ENCODE measurements at regions not wholly inside any gene's neighbourhood (a gene's known extent, or its start where the extent isn't known, plus 50 kb on each side); places are given as distances from the start of the nearest gene placed in this dataset.
"Not testable (repeated sequence)": the region's sequence is repeated elsewhere in the genome, so short reads cannot be mapped to it uniquely, and the experiment has no call there.

DNA sequence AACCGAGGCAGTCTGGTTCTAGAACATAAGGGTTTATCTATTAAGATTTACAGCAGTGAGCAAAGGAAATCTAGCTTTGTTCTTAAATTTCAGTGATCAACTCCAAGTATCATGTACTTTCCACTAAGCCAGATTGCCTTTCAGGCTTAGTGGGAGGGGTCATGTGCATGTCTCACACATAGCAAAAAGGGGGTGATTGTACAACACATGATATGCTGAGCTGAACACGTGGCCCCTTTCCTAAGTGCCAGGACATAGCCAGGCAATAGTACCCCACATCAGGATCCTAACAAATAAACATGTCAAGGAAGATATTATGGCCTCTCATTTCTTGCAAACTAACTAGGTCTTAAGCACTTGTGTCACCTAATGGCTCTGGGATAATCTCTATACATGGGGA, 347.2 kb downstream of the C12orf75 start:
- TF ChIP-seq CTCF (conservative IDR thresholded peaks at IDR 0.05; ENCODE audit: low read length) = no peak
- no peak overlapping the region for H3K4me3 ChIP-seq (ENCODE audit: low read length)
- DNase-seq (ENCODE audit: low read depth) = no peak

DNA sequence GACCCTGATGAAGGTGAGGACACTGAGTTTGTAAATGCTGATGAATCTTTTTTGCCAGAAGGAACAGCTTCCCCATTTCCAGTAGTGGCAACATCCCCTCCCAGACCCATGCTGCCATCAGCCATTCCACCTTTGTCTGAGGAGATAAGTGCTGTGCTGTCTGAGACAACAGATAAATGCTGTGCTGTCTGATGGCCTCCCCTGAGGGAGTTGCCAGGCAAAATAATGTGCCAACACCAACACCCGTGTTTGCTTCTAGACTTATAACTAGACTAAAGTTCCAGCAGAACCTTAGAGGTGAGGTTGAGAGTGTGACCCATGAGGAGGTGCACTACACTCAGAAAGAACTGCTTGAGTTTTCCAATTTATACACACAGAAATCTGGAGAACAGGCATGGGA, 349.5 kb downstream of the C12orf75 start:
- no peak for TF ChIP-seq CTCF (conservative IDR thresholded peaks at IDR 0.05; ENCODE audit: low read length)
- no peak overlapping the region for H3K4me3 ChIP-seq (ENCODE audit: low read length)
- DNase-seq (ENCODE audit: low read depth) = no peak

DNA sequence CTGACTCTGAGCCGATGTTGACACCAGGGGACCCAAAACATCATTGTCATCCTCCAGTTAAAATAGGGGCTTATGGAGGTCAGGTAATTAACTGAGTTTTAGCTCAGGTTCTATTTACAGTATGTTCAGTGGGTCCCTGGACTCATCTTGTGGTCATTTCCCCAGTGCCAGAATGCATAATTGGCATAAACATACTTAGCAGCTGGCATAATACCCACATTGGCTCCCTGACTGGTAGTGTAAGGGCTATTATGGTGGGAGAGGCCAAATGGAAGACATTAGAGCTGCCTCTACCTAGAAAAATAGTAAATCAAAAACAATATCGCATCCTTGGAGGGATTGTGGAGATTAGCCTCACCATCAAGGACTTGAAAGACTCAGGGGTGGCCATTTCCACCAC, 350.9 kb downstream of the C12orf75 start:
- no peak for TF ChIP-seq CTCF (conservative IDR thresholded peaks at IDR 0.05; ENCODE audit: low read length)
- DNase-seq (ENCODE audit: low read depth) = no peak
- no peak overlapping the region for H3K4me3 ChIP-seq (ENCODE audit: low read length)

GRCh38 chr12:105682821-105683220, 352.3 kb downstream of the C12orf75 start:
- H3K4me3 ChIP-seq (ENCODE audit: low read length) = not testable (repeated sequence)
- peak; percentile 49 for DNase-seq (ENCODE audit: low read depth)

GRCh38 chr12:105683836-105684235, 353.3 kb downstream of the C12orf75 start:
- DNase-seq (ENCODE audit: low read depth); H3K4me3 ChIP-seq (ENCODE audit: low read length): not testable (repeated sequence)

- no peak for DNase-seq (ENCODE audit: low read depth)
These were observed 367.6 kb downstream of the C12orf75 start for GRCh38 chr12:105698075-105698474.

DNA sequence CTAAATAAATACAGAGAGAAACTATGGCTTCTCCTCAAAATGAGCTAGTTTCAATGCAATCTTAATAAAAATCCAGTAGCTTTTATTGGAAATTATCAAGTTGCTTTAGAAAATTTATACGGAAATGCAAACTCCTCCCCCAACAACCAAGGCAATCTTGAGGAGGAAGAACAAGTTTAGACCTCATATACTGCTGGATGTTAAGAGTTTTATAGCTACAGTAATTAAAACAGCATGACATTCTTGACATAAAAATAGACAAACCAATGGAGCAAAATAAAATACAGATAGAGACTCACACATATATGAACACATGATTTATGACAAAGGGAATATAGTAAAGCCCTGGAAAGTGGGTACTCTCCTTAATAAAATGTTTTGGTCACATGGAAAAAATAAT, 368.7 kb downstream of the C12orf75 start:
- TF ChIP-seq CTCF (conservative IDR thresholded peaks at IDR 0.05; ENCODE audit: low read length) = no peak
- DNase-seq (ENCODE audit: low read depth) = no peak
- no peak overlapping the region for H3K4me3 ChIP-seq (ENCODE audit: low read length)

More at GRCh38 chr12:105698075-105698474, 367.6 kb downstream of the C12orf75 start:
- H3K4me3 ChIP-seq (ENCODE audit: low read length) = no peak overlapping the region
- no peak for TF ChIP-seq CTCF (conservative IDR thresholded peaks at IDR 0.05; ENCODE audit: low read length)

DNA sequence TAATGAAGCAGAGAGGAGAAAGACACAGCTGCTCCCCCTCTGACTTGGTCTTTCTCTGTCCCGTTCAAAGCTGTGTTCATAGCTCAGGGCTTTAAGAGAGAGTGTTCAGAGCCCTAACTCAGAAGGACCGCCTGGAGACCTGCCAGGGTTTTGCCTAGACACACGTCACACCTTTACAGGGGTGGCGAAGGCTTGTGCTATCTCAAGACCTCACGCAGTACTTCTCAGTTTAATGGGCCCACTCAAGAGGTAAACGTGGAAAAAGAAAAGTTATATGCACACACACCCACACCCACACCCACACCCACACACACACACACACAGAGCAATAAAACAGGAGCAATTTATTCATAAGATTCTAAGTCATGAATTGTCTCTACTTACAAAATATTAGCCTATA, 374.3 kb downstream of the C12orf75 start:
- no peak for TF ChIP-seq CTCF (conservative IDR thresholded peaks at IDR 0.05; ENCODE audit: low read length)
- no peak overlapping the region for H3K4me3 ChIP-seq (ENCODE audit: low read length)
- DNase-seq (ENCODE audit: low read depth) = no peak

Measured in AG10803 (cell line).